ENCODE measurements at regions not wholly inside any gene's neighbourhood (a gene's known extent, or its start where the extent isn't known, plus 50 kb on each side); places are given as distances from the start of the nearest gene placed in this dataset.

DNA sequence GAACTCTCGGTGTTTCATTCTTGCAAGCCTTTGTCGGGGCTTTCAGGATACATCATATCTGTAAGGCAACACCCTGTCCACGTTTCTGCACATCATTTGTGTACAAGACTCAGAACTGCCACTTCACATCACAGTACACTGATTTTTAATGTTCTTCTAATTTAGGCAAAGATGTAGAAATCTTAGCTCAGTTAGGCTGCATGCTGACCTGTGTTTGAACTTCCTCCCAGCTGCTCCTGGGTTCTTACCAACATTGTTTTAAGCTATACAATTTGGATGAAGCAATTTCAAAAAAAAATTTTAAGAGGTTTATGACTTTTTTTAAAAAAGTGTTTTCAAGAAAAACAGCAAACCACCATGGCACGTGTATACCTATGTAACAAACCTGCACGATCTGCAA lies 1047.9 kb upstream of the SLC10A2 start:
- DNase-seq (ENCODE audit: low spot score), result peak; percentile 15

DNA sequence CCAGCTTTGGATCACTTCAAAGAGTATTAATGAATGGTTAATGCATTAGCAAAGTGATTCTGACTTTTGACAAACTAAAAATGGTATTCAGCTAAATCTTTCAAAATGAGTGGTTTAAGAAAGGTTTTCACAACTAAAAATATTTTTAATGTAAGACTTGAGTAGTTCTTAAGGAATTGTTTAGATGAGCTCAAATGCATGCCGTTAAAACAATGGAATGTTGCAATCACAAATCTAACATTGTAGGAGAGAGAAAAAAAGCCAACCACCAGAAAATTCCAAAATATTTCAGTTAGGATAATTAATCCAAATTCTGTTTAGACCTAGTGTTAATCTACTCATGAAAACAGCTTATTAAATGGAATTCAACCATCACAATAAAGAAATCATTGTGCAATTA lies 1044.8 kb upstream of the SLC10A2 start:
- DNase-seq (ENCODE audit: low spot score), result no peak

DNA sequence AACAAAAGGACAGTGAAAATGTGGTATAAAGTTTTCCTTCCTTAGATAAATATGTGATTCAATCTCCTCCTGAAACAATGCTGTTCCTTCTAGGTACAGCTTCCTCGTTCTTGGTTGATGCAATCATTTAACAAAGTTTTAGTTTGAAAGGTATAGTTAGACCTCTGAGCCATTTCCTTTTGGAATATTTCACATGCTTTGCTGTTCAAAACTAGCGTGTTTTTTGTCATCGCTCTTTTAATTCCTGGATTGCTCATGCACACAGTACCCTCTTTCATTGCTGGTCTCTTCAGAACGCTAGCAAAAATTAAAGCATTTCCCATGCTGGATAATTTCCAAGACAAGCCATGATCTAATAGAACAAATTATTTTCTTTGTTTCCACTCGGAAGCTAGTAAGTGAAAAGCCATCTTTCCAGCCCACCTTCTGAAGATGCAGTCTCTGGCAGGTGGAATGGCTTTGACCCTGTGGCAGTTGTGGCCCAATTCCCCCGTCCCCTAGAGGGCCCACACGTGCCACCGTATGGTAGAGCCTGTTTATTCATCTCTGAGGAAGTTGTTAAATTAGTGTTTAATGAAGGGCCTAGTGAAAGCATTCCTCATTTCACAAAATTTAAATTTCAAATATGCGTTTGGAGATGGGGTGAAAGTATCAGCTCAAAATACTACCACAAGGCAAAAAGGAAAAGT lies 1040.6 kb upstream of the SLC10A2 start:
- peak; percentile 31 for DNase-seq (ENCODE audit: low spot score)

DNA sequence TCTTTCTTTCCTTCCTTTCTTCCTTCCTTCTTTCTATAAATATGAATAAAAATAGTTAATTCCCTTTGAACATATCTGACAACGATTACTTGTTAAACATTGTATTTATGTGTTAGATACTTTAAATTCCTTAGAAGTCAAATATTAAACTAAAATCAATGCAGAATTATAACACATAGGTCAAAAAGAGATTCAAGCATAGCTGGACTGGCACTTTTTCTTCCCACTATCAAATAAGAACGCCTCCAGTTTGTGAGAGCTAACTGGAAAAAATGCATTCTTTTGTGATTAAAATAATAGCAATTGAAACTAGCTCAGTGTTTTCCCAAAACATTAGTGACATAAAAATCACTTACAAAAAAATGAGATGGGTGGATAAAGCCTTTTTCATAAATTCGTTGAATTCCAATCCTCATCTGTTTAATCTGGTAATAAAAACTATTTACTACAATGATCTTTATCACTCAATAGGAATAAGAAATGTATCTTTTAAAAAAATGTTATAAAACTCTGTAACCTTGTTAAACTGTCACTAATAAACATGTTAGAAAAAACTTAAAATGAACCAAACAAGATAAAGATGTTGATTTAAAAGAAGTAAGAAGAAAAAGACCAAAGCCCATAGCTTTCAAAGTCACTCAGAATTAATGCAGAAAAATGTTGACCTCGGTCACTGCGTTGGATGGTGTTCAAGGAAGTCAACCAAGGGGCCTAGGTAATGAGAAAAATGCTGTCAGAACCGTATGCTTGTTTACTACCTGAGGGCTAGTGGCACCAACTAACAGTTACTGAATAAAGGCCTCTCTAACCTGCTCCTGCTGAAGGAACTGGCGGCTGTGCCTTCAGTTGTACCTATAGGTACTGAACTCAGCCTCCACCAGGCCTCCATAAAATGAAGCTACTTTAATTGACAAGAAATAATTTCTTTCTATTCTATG lies 1039.5 kb upstream of the SLC10A2 start:
- peak; percentile 51 for DNase-seq (ENCODE audit: low spot score)

DNA sequence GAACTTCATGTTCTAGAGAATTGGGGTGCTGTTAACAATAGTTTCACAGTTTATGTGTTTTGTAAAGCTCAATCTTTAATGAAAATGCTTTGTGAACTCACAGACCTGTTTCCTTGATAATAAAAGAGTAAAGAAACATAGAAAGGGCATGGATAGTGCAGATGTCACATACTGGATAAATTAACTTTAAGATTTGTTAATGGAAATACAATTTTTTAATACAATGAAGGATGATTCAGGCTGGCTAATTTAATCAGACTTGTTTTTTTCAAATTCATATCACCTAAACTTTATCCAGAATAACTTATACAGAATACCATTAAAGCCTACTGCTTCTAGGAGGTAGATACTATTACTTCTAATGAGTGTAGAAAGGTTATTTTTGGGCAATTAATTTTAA lies 1033.5 kb upstream of the SLC10A2 start:
- DNase-seq (ENCODE audit: low spot score), result no peak

DNA sequence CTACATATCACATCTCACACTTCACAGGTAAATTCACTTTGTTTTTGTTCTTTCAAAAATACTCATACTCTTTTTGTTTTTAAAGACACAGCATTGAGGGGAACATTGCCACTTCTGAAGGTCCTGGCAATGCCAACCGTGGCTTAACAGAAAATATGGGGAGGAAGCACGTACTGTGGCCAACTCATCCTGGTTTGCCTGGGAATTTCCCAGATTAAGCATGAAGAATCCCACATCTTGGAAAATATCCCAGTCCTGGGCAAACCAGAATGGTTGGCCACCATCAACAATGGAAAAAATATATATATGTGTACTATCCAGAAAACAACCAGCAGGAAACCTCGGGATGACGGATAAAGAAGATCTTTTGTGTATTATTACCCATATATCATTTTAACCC lies 1032.2 kb upstream of the SLC10A2 start:
- DNase-seq (ENCODE audit: low spot score), result no peak

DNA sequence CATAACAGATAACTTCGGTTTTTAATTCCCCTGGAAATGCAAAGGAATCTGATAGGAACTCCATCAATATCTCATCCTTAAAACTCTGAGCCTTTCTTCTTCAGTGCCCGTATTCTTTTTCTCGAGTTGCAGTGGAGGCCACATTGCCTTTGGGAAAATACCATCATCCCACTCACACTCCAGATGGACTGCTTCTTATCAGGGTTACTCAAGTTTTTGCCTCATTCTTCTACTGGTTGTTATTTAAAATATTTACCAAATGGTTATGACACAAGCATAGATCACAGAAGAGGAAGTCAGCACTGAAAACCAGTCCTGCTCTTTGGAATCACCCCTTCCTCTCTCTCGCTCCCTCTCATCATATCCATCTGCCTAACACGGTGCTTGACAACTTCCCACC lies 1020.5 kb upstream of the SLC10A2 start:
- no peak for DNase-seq (ENCODE audit: low spot score)

DNA sequence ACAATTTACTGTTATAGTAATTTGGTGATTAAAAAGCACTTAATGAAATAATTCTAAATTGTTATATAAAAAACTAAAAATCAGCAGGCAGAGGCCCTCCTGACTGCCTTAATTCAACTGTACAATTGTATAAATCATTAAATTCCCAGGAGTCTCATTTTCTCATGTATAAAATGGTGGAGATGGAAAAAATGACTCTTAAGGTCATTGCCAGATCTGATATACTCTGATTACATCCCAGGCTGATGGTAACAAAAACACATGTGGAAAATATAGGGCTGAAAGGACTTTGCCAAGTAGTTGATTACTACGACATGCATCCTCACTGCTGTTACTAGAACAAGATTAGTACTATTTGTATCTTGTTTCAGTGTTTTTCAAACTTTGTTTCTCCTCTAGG lies 1020.0 kb upstream of the SLC10A2 start:
- DNase-seq (ENCODE audit: low spot score), result no peak

DNA sequence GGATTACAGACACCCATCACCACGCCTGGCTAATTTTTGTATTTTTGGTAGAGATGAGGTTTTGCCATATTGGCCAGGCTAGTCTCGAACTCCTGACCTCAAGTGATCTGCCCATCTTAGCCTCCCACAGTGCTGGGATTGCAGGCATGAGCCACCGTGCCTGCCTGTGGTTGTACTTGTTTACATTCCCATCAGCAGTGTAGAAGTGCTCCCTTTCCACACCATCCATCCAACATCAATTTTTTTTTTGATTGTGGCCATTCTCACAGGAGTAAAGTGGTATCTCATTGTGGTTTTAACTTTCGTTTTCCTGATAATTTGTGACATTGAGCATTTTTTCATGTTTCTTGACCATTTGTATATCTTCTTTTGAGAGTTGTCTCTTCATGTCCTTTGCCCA lies 1019.4 kb upstream of the SLC10A2 start:
- DNase-seq (ENCODE audit: low spot score), result no peak

DNA sequence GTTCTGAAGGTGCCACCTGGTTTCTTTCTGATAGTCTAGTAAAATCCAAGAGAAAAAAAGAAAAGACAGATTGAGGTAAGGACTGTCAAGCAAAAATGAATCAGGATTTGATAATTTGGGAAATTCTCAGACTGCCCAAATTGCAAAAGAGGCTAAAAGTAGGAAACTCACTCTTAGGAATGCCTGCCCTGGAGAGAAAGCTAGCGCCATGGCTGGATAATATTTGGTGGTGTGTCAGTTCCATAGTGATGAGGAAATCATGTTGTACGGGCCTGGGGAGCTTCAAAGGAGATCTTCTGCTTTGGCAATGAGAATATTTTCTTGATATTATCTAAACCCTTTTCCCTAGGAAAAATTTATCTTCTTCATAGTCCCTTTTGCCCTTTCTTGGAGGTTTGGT lies 1008.1 kb upstream of the SLC10A2 start:
- DNase-seq (ENCODE audit: low spot score), result no peak

DNA sequence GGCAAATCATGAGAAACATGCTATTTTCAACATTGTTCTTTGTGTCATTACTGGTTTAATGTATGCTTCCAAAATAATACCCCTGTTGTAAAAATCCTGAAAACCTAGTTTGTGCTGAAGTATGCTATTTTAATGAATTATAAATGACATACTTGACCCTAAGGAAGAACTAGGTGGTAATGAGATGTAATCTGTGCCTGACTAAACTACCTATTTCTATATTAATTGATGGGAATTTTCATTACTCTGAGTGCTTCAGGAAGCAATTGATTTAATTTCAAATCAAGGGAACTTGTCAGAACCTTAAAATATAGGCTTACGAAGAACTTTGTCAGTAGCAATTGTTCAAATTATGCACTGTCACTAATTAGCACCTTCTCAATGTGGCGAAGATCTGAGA lies 1005.6 kb upstream of the SLC10A2 start:
- DNase-seq (ENCODE audit: low spot score), result no peak

DNA sequence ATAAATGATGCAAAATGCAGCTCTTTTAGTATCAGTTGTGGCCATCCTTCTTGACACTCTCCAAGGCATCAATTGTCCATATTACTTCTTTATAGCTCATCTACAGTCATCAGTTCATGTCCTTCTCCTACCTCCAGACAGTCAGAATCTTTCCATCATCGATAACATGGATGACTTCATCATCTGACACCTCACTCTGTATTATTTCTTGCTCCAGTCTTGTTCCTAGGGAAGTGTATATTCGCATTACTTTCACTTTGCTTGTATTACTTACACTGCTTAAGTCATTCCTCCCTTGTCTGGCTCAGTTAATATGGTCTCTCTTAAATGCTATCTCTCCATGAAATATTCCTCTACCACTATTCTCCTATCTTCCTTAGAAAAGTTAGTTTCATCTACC lies 999.1 kb upstream of the SLC10A2 start:
- DNase-seq (ENCODE audit: low spot score), result no peak

DNA sequence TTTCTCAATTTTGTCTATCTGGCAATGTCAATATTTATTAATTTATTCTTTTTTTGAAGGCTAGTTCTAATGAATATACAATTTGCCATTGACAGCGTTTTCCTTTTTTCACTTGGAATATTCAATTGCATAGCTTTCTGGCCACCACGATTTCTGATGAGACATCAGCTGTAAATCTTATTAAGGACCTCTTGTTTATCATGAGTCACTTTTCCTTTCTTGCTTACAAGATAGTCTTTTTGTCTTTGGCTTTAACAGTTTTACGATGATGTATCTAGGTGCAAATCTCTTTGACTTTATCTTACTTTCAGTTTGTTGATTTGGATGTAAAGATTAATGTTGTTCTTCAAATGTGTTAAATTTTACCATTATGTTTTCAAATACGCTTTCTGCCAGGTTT lies 991.6 kb upstream of the SLC10A2 start:
- no peak for DNase-seq (ENCODE audit: low spot score)

DNA sequence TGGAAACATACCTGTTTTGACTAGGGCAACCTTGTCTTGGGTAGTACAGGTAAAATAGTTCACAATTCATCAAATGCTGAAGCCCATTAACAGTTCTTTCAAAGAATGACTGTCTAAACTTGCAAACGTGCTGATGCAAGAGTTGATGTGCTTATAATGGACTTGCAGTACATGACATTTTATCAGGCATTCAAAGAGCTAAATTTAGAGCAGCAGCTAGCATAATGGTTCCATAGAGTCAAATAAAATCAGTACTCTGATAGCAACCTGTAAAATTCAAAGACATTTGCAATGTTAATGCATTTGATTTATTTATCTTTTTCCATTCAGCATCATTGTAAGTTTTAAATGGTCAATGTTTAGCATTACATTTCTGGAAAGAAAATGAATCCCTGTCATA lies 979.7 kb upstream of the SLC10A2 start:
- no peak for DNase-seq (ENCODE audit: low spot score)

DNA sequence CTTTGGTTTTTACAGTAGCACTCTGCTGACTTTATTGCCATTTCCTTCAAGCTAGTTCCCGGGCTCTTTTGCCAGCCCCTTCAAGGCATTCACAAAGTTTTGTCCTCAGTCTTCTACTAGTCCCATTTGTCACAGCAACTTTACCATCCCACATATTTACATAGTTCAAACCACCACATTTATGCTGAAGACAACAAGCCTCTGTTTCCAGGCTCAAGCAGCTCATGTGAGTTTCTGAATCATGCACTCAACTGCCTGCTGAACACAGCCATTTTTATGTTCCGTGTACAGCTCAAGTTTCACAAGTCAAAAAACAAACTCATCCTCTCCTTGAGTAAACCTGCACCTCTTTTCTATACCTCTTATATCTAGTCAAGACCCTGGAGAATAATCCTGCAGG lies 977.0 kb upstream of the SLC10A2 start:
- no peak for DNase-seq (ENCODE audit: low spot score)

DNA sequence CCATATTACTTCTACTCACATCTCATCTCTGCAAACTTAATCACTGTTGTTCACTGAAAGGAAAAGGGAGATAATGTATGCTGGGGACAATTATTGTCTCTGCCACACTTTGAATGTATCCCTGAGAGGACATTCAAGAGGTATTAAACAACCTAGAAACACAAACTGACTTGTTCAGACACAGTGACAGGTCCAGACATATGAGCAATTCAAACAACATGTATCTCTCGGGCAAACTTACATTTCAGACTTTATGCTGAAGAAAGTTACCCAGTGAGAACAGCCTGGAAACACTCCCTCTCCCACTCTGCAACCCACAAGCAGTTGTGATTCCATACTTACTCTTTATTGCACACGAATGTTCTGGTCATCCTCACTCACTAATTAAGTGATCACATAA lies 968.7 kb upstream of the SLC10A2 start:
- DNase-seq (ENCODE audit: low spot score), result no peak

DNA sequence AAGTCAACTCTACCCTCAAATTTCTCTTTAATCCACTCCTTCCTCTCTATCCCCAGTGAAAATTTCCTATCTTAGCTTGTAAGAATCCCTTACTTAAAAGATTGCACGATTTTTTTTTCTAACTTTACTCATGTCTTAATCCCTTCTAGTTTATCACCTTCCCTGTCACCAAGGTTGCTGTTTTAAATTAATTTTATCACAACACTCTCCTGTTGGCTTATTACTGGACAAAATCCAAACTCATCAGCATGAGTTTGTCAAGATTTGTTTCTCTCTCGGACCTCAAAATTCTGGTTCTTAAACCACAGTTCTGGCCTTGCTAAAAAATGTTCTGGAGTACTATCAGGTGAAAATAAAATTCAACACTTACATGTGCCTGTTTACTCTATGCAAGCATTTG lies 959.1 kb upstream of the SLC10A2 start:
- no peak for DNase-seq (ENCODE audit: low spot score)

DNA sequence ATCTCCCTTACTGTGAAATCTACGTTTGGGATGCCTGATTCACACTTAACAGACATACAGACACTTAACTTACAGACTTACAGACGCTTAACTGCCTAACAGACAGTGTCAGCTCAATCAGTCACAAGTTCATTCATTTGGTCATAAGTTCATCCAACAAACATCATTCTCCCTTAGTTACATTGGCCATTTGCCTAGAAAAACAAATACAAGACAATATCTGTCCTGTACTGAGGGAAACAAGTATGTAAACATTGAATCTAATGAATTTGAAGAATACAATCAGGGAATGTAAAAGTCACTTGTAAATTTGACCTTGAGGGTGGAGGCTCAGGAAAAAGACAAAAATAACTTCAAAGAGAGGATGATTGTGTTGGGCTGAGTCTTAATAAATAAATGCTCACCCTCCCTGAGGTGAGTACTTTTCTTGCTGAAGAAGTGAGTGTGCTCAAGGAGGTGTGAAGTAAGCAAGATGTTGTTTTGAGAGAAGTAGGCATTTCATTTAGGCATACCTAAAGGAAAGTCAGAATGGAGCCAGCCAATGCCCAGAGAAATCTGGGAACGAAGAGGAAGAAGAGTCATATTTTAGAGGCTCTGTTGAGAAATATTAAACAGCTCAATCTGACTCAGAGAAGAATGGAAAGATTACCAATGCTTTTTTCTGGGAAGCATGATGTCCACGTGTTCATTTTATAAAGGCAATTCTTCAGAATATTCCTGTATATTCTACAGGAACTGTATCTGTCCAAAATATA lies 958.4 kb upstream of the SLC10A2 start:
- DNase-seq (ENCODE audit: low spot score), result no peak

DNA sequence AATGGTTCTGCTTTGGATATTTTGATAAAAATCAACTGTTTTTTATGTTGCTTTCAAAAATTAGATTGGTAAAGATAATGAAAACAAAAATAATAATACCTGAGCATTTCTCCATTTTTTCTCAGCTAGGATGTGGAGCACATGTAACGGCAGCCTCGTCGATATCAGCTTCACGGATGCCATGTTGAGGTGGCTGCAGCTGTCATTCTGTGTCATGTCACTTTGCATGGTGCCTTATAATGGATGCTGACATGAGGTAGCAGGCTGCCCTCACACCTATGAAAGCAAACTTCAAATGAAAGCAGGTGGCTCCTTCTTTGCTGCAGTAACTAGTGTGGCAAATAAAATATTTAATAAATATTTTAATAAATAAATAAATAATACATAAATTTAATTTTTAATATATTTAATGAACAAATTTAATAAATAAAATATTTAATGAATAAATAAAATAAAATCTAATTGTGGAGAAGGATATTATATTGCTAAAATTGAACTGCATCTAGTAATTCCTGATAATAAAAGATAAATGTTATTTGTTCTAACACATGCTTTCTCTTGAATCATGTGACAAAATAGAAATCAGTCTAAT lies 955.7 kb upstream of the SLC10A2 start:
- DNase-seq (ENCODE audit: low spot score), result no peak

DNA sequence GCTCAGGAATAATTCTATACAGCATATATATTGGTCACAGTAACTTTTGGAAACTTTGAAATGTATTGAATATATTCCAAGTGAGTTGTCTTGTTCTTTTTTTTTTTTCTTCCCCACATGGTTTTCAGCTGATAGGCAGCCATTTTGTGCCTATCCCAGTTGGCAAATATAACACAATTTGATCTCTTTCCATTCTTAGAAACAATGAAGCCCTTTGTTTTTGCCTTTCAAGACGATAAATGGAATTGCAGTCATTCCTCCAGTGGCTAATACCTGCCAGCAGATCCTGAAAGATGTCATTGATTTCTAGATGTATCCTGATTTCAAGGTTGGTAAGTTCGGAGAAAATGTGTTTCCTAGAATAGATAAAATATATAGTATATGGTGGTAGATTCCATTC lies 951.1 kb upstream of the SLC10A2 start:
- no peak for DNase-seq (ENCODE audit: low spot score)

DNA sequence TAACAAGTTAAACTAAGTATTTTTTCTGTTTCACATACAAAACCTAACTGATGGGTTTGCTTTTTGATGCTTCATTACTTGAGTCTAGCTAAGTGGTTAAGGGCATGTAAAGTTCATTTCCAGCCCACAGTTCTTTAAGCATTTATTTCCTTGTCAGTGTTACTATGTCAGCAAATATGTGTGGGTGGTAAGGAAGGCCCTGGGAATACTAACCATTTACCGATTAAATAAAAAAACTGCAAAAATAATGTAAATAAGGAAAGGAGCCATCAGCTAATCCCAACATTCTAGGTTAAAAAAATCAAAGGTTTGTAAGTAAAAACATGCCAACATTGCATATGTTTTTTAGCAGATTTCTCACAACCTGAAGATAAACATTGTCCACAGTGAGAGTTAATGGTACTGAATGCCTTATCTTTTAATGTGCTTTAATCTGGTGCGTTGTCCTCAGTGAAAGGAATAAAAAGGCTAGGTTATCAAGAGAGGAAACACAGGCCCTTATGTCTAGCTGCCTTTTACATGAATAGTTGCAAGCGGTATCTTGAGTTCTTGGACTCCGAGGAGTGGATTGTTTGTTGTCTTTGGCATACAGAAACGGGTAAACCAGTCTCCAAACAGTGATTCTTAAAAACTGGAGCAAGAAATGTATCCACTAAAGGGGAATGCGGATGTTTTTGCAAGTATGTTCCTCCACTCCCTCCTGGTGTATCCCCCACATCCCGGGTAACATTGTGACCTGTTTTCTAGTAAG lies 949.6 kb upstream of the SLC10A2 start:
- DNase-seq (ENCODE audit: low spot score), result peak; percentile 32
